CD8-positive, alpha-beta memory T cell (primary cell): ENCODE measurements at regions not wholly inside any gene's neighbourhood (a gene's known extent, or its start where the extent isn't known, plus 50 kb on each side); places are given as distances from the start of the nearest gene placed in this dataset.

Source experiments
- CTCF ChIA-PET: fragments of 350-600 bp; sonication (Branson Sonifier 250); formaldehyde crosslinking; loops from one replicate; lab custom pipeline; 2021; ENCODE audit warnings: antibody characterized with exemption; lab: Charles Lee
- POLR2A ChIA-PET: fragments of 350-600 bp; sonication (Branson Sonifier 250); formaldehyde crosslinking; loops from one replicate; lab custom pipeline; 2021; ENCODE audit warnings: antibody characterized with exemption; lab: Charles Lee
- DNase-seq, 5 donors: peaks; one replicate each; pipeline versions ENCODE4 v3.0.0 to v3.0.0-alpha.2; 2020 to 2022; ENCODE audit warnings: mixed read lengths in 1 of 5
- H3K27ac ChIP-seq: one replicate; pipeline ENCODE4 v1.7.0; 2013; ENCODE audit warnings: low read depth, mild to moderate bottlenecking, low read length, moderate library complexity
- H3K27me3 ChIP-seq: 2 replicates; pipeline ENCODE4 v1.7.0; 2013; ENCODE audit warnings: low read length, mild to moderate bottlenecking; ENCODE audit not compliant: insufficient read depth, poor library complexity, severe bottlenecking
- H3K36me3 ChIP-seq: 2 replicates; pipeline ENCODE4 v1.7.0; 2013; ENCODE audit warnings: mild to moderate bottlenecking, low read length, moderate library complexity; ENCODE audit not compliant: insufficient read depth
- H3K4me1 ChIP-seq: 2 replicates; pipeline ENCODE4 v1.7.0; 2013; ENCODE audit warnings: mild to moderate bottlenecking, low read length, moderate library complexity; ENCODE audit not compliant: insufficient read depth
- H3K4me3 ChIP-seq: 2 replicates; pipeline ENCODE4 v1.7.0; 2013; ENCODE audit warnings: mild to moderate bottlenecking, low read length
- H3K9me3 ChIP-seq: 2 replicates; pipeline ENCODE4 v1.7.0; 2013; ENCODE audit warnings: mild to moderate bottlenecking, low read length
- H3K27ac Mint-ChIP-seq, 8 donors: one replicate each; pipeline ENCODE4 v1.8.0; 2020 to 2021; ENCODE audit warnings: mixed read lengths in 8 of 8, mild to moderate bottlenecking in 6 of 8, inconsistent platforms in 3 of 8, moderate library complexity in 3 of 8
- H3K27me3 Mint-ChIP-seq, 2 donors: one replicate each; pipeline ENCODE4 v1.8.0; 2020 to 2021; ENCODE audit warnings: mixed read lengths in 2 of 2, mild to moderate bottlenecking in 1 of 2, moderate library complexity in 1 of 2
- H3K36me3 Mint-ChIP-seq, 3 donors: one replicate each; pipeline ENCODE4 v1.8.0; 2020 to 2021; ENCODE audit warnings: mixed read lengths in 3 of 3, inconsistent platforms in 1 of 3, mild to moderate bottlenecking in 1 of 3
- H3K4me1 Mint-ChIP-seq, 3 donors: one replicate each; pipeline ENCODE4 v1.8.0; 2020 to 2021; ENCODE audit warnings: mixed read lengths in 3 of 3, inconsistent platforms in 1 of 3, mild to moderate bottlenecking in 1 of 3
- H3K4me3 Mint-ChIP-seq, 7 donors: one replicate each; pipeline ENCODE4 v1.8.0; 2020 to 2021; ENCODE audit warnings: mixed read lengths in 7 of 7, mild to moderate bottlenecking in 6 of 7, moderate library complexity in 4 of 7, inconsistent platforms in 2 of 7
- H3K9me3 Mint-ChIP-seq, 5 donors: one replicate each; pipeline ENCODE4 v1.8.0; 2020 to 2022; ENCODE audit warnings: mixed read lengths in 5 of 5, mild to moderate bottlenecking in 3 of 5, moderate library complexity in 2 of 5, inconsistent platforms in 1 of 5

- DNase-seq: no peak
- ChIA-PET POLR2A (no interaction called here), CTCF (no interaction called here)
- H3K4me3 Mint-ChIP-seq: no peak overlapping the region
- H3K27me3 Mint-ChIP-seq: peaks cover 6 to 11% of the 10 kb centered on the region in 2 donors
- Histone ChIP-seq H3K27ac (no peak overlapping the region), H3K27me3 (no peaks in the 10 kb centered on the region), H3K4me1 (no peaks in the 10 kb centered on the region), H3K36me3 (no peaks in the 10 kb centered on the region), H3K4me3 (no peak overlapping the region), H3K9me3 (no peaks in the 10 kb centered on the region)
- no peaks in the 10 kb centered on the region for H3K9me3 Mint-ChIP-seq
- no peak overlapping the region for H3K27ac Mint-ChIP-seq
- H3K36me3 Mint-ChIP-seq: no peaks in the 10 kb centered on the region
- H3K4me1 Mint-ChIP-seq: no peaks in the 10 kb centered on the region
Measured at GRCh38 chr5:74041913-74042312, 415.9 kb downstream of the ARHGEF28 start.

- Histone ChIP-seq H3K4me1 (no peaks in the 10 kb centered on the region), H3K36me3 (no peaks in the 10 kb centered on the region), H3K27me3 (no peaks in the 10 kb centered on the region), H3K4me3 (no peak overlapping the region), H3K27ac (no peak overlapping the region), H3K9me3 (no peaks in the 10 kb centered on the region)
- DNase-seq: no peak
- Mint-ChIP-seq H3K36me3 (no peaks in the 10 kb centered on the region), H3K4me1 (no peaks in the 10 kb centered on the region), H3K27ac (no peak overlapping the region), H3K4me3 (no peak overlapping the region), H3K27me3 (peaks cover 3 to 11% of the 10 kb centered on the region in 2 donors), H3K9me3 (no peaks in the 10 kb centered on the region)
- CTCF ChIA-PET: no interaction called here
- POLR2A ChIA-PET: no interaction called here
Measured at GRCh38 chr5:74040811-74041491, 415.0 kb downstream of the ARHGEF28 start.

GRCh38 chr5:74040065-74040551, 414.1 kb downstream of the ARHGEF28 start:
- Mint-ChIP-seq H3K27me3 (peaks cover 3 to 11% of the 10 kb centered on the region in 2 donors), H3K36me3 (no peaks in the 10 kb centered on the region), H3K4me3 (no peak overlapping the region), H3K27ac (no peak overlapping the region), H3K9me3 (no peaks in the 10 kb centered on the region), H3K4me1 (peaks cover 0 to 7% (median 1%) of the 10 kb centered on the region in 3 donors)
- POLR2A ChIA-PET: no interaction called here
- Histone ChIP-seq H3K4me1 (no peaks in the 10 kb centered on the region), H3K27ac (no peak overlapping the region), H3K9me3 (no peaks in the 10 kb centered on the region), H3K27me3 (no peaks in the 10 kb centered on the region), H3K36me3 (no peaks in the 10 kb centered on the region), H3K4me3 (no peak overlapping the region)
- no peak for DNase-seq
- CTCF ChIA-PET: no interaction called here

GRCh38 chr5:74037321-74037720, 411.3 kb downstream of the ARHGEF28 start:
- Mint-ChIP-seq H3K27ac (no peak overlapping the region), H3K36me3 (no peaks in the 10 kb centered on the region), H3K9me3 (no peaks in the 10 kb centered on the region), H3K4me1 (peaks cover 0 to 13% (median 2%) of the 10 kb centered on the region in 3 donors), H3K4me3 (no peak overlapping the region), H3K27me3 (peaks cover 0 to 2% of the 10 kb centered on the region in 2 donors)
- no peaks in the 10 kb centered on the region for H3K9me3 ChIP-seq
- no peaks in the 10 kb centered on the region for H3K4me1 ChIP-seq
- no peaks in the 10 kb centered on the region for H3K36me3 ChIP-seq
- no peak overlapping the region for H3K4me3 ChIP-seq
- CTCF ChIA-PET: interaction anchor here (1.2 kb wide), 1 partner anchor 11 kb away, joined by 3 read pairs; no protein-coding TSS in a partner anchor
- no peak overlapping the region for H3K27ac ChIP-seq
- H3K27me3 ChIP-seq: no peaks in the 10 kb centered on the region
- POLR2A ChIA-PET: no interaction called here
- no peak for DNase-seq

GRCh38 chr5:74035521-74035937, 409.5 kb downstream of the ARHGEF28 start:
- H3K4me1 Mint-ChIP-seq: peaks cover 0 to 13% (median 2%) of the 10 kb centered on the region in 3 donors
- H3K4me3 Mint-ChIP-seq: peak overlapping the region in 3 of 7 donors; percentile 15 to 49 (median 16)
- Histone ChIP-seq H3K4me1 (no peaks in the 10 kb centered on the region), H3K27ac (no peak overlapping the region), H3K9me3 (no peaks in the 10 kb centered on the region), H3K27me3 (no peaks in the 10 kb centered on the region), H3K36me3 (no peaks in the 10 kb centered on the region), H3K4me3 (no peak overlapping the region)
- H3K36me3 Mint-ChIP-seq: no peaks in the 10 kb centered on the region
- no peaks in the 10 kb centered on the region for H3K9me3 Mint-ChIP-seq
- peaks cover 2 to 4% of the 10 kb centered on the region in 2 donors for H3K27me3 Mint-ChIP-seq
- CTCF ChIA-PET: no interaction called here
- no peak overlapping the region for H3K27ac Mint-ChIP-seq
- POLR2A ChIA-PET: no interaction called here
- DNase-seq: no peak

- peaks cover 0 to 13% (median 2%) of the 10 kb centered on the region in 3 donors for H3K4me1 Mint-ChIP-seq
- Histone ChIP-seq H3K4me1 (no peaks in the 10 kb centered on the region), H3K4me3 (no peak overlapping the region), H3K27me3 (no peaks in the 10 kb centered on the region), H3K36me3 (no peaks in the 10 kb centered on the region), H3K27ac (no peak overlapping the region), H3K9me3 (no peaks in the 10 kb centered on the region)
- CTCF ChIA-PET: no interaction called here
- no peak for DNase-seq
- POLR2A ChIA-PET: no interaction called here
- peak overlapping the region in 1 of 7 donors; percentile 16 for H3K4me3 Mint-ChIP-seq
- no peaks in the 10 kb centered on the region for H3K9me3 Mint-ChIP-seq
- H3K27ac Mint-ChIP-seq: no peak overlapping the region
- H3K27me3 Mint-ChIP-seq: peaks cover 2 to 4% of the 10 kb centered on the region in 2 donors
- H3K36me3 Mint-ChIP-seq: no peaks in the 10 kb centered on the region
Measured at GRCh38 chr5:74034733-74035132, 408.7 kb downstream of the ARHGEF28 start.

GRCh38 chr5:74032617-74033016, 406.6 kb downstream of the ARHGEF28 start:
- no peak overlapping the region for H3K4me3 ChIP-seq
- Mint-ChIP-seq H3K36me3 (no peaks in the 10 kb centered on the region), H3K4me3 (no peak overlapping the region), H3K27me3 (peaks cover 3 to 4% of the 10 kb centered on the region in 2 donors), H3K9me3 (no peaks in the 10 kb centered on the region), H3K4me1 (peaks cover 0 to 13% (median 2%) of the 10 kb centered on the region in 3 donors), H3K27ac (no peak overlapping the region)
- no peak for DNase-seq
- no peaks in the 10 kb centered on the region for H3K4me1 ChIP-seq
- ChIA-PET CTCF (no interaction called here), POLR2A (no interaction called here)
- H3K9me3 ChIP-seq: no peaks in the 10 kb centered on the region
- no peaks in the 10 kb centered on the region for H3K27me3 ChIP-seq
- H3K27ac ChIP-seq: no peak overlapping the region
- H3K36me3 ChIP-seq: no peaks in the 10 kb centered on the region

- DNase-seq: no peak
- POLR2A ChIA-PET: no interaction called here
- Mint-ChIP-seq H3K27me3 (peaks cover 3 to 4% of the 10 kb centered on the region in 2 donors), H3K27ac (no peak overlapping the region), H3K4me1 (peaks cover 0 to 13% (median 2%) of the 10 kb centered on the region in 3 donors), H3K4me3 (no peak overlapping the region), H3K9me3 (no peaks in the 10 kb centered on the region), H3K36me3 (no peaks in the 10 kb centered on the region)
- H3K4me1 ChIP-seq: no peaks in the 10 kb centered on the region
- no peaks in the 10 kb centered on the region for H3K27me3 ChIP-seq
- H3K36me3 ChIP-seq: no peaks in the 10 kb centered on the region
- CTCF ChIA-PET: no interaction called here
- no peak overlapping the region for H3K27ac ChIP-seq
- H3K4me3 ChIP-seq: no peak overlapping the region
- H3K9me3 ChIP-seq: no peaks in the 10 kb centered on the region
Measured at GRCh38 chr5:74031536-74031935, 405.5 kb downstream of the ARHGEF28 start.
